ENCODE measurements at regions not wholly inside any gene's neighbourhood (a gene's known extent, or its start where the extent isn't known, plus 50 kb on each side); places are given as distances from the start of the nearest gene placed in this dataset.

DNA sequence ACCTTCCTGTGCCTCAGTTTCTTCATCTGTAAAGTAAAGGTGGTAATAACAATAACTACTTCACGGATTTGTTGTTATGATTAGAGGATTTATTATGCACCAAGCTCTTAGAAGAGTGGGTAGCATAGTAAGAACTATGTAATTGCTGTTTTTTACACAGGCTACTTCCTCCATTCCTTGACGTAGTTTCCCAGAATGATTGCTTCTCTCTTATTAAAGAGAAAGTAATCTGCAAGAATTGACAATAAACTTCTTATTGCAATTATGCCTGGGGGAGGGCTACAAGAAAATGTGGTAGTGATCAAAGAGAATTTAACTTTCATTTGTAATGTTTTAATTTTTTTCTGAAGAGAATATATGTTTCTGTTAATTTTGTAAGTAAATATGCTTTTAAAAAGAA is 238.7 kb downstream of the GASK1B start:
- H3K4me3 ChIP-seq = no peak overlapping the region
- H2AFZ ChIP-seq = no peak overlapping the region
- no TSS peak for BruUV-seq (replicated peaks)
- ChIA-PET CTCF (no interaction called here), POLR2A (ENCODE audit: unreplicated experiment) (no interaction called here)
- H3K27me3 ChIP-seq (ENCODE audit: insufficient read depth, low read depth) = no peaks in the 10 kb centered on the region
- no peak overlapping the region for H3K27ac ChIP-seq
- H3F3A ChIP-seq (ENCODE audit: insufficient read depth, low read depth) = no peaks in the 10 kb centered on the region
- no peaks in the 10 kb centered on the region for H3K9me3 ChIP-seq (ENCODE audit: insufficient read depth, low read depth)
- no peak for DNase-seq
- intact Hi-C loops (cut with micrococcal nuclease; ENCODE audit: unreplicated experiment) = no loop called here
- no peaks in the 10 kb centered on the region for H4K20me1 ChIP-seq (ENCODE audit: insufficient read depth)
- H3K9me2 ChIP-seq (ENCODE audit: insufficient read depth) = no peaks in the 10 kb centered on the region
- H3K79me2 ChIP-seq (ENCODE audit: low read depth) = no peaks in the 10 kb centered on the region
- no peaks in the 10 kb centered on the region for H3K4me1 ChIP-seq (replicated peaks; ENCODE audit: insufficient read depth)
- H3K4me2 ChIP-seq = no peak overlapping the region
- H3K36me3 ChIP-seq (ENCODE audit: low read depth) = no peaks in the 10 kb centered on the region
- TF ChIP-seq, protein P1, sequence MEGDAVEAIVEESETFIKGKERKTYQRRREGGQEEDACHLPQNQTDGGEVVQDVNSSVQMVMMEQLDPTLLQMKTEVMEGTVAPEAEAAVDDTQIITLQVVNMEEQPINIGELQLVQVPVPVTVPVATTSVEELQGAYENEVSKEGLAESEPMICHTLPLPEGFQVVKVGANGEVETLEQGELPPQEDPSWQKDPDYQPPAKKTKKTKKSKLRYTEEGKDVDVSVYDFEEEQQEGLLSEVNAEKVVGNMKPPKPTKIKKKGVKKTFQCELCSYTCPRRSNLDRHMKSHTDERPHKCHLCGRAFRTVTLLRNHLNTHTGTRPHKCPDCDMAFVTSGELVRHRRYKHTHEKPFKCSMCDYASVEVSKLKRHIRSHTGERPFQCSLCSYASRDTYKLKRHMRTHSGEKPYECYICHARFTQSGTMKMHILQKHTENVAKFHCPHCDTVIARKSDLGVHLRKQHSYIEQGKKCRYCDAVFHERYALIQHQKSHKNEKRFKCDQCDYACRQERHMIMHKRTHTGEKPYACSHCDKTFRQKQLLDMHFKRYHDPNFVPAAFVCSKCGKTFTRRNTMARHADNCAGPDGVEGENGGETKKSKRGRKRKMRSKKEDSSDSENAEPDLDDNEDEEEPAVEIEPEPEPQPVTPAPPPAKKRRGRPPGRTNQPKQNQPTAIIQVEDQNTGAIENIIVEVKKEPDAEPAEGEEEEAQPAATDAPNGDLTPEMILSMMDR (conservative IDR thresholded peaks at IDR 0.05) = no peak
- TF ChIP-seq EZH2 (IDR thresholded peaks at IDR 0.05; ENCODE audit: low read depth) = no peak

DNA sequence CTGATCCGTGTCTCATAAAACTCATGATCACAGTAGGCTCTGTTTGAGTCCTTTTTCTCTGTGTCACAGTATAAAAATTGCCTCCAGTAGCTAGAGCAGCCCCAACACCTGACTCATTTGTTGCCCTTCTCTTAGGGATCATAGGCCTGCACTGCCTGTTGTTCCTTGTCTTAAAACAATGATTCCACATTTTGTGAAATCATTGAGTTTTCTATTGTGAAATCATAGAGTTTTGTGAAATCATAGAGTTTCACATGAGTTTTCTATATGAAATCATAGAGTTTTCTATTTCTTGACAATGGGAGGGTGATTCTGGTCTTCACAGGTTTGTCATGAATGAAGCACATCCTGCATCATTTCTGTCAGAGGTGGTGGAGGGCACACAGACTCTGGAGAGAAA is 239.9 kb downstream of the GASK1B start:
- H3K36me3 ChIP-seq (ENCODE audit: low read depth) = no peaks in the 10 kb centered on the region
- DNase-seq = no peak
- TF ChIP-seq EZH2 (IDR thresholded peaks at IDR 0.05; ENCODE audit: low read depth) = no peak
- TF ChIP-seq, protein P1 (conservative IDR thresholded peaks at IDR 0.05) = no peak
- no peaks in the 10 kb centered on the region for H3K9me2 ChIP-seq (ENCODE audit: insufficient read depth)
- no peaks in the 10 kb centered on the region for H3K9me3 ChIP-seq (ENCODE audit: insufficient read depth, low read depth)
- no peaks in the 10 kb centered on the region for H3K27me3 ChIP-seq (ENCODE audit: insufficient read depth, low read depth)
- no peak overlapping the region for H3K4me2 ChIP-seq
- BruUV-seq (replicated peaks) = no TSS peak
- H3K4me3 ChIP-seq = no peak overlapping the region
- CTCF ChIA-PET = no interaction called here
- intact Hi-C loops (cut with micrococcal nuclease; ENCODE audit: unreplicated experiment) = no loop called here
- no peaks in the 10 kb centered on the region for H4K20me1 ChIP-seq (ENCODE audit: insufficient read depth)
- POLR2A ChIA-PET (ENCODE audit: unreplicated experiment) = no interaction called here
- H3K79me2 ChIP-seq (ENCODE audit: low read depth) = no peaks in the 10 kb centered on the region
- H3F3A ChIP-seq (ENCODE audit: insufficient read depth, low read depth) = no peaks in the 10 kb centered on the region
- no peak overlapping the region for H2AFZ ChIP-seq
- H3K27ac ChIP-seq = no peak overlapping the region
- no peaks in the 10 kb centered on the region for H3K4me1 ChIP-seq (replicated peaks; ENCODE audit: insufficient read depth)

DNA sequence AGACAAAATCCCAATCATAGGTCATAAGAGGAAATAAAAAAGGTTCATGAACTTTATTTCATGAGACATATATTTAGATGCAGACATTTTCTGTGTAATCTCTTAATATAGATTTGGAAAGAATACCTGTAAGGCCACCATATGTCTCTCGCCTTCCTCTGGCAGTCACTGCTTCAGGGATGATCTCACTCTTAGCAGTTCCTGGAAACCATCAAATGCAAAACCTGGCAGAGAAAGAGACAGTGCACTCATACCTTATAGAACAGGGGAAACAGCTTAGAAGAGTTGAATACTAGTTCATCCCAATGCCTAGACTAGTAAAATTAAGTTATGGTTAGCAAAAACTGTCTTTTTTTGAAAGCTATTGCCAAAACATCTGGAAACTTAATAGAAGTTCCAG is 243.3 kb downstream of the GASK1B start:
- POLR2A ChIA-PET (ENCODE audit: unreplicated experiment) = no interaction called here
- H3K27me3 ChIP-seq (ENCODE audit: insufficient read depth, low read depth) = no peaks in the 10 kb centered on the region
- no peaks in the 10 kb centered on the region for H3K4me1 ChIP-seq (replicated peaks; ENCODE audit: insufficient read depth)
- no peaks in the 10 kb centered on the region for H4K20me1 ChIP-seq (ENCODE audit: insufficient read depth)
- no peaks in the 10 kb centered on the region for H3F3A ChIP-seq (ENCODE audit: insufficient read depth, low read depth)
- intact Hi-C loops (cut with micrococcal nuclease; ENCODE audit: unreplicated experiment) = no loop called here
- no peaks in the 10 kb centered on the region for H3K36me3 ChIP-seq (ENCODE audit: low read depth)
- H3K79me2 ChIP-seq (ENCODE audit: low read depth) = no peaks in the 10 kb centered on the region
- BruUV-seq (replicated peaks) = no TSS peak
- TF ChIP-seq EZH2 (IDR thresholded peaks at IDR 0.05; ENCODE audit: low read depth) = no peak
- TF ChIP-seq, protein P1 (conservative IDR thresholded peaks at IDR 0.05) = no peak
- H2AFZ ChIP-seq = no peak overlapping the region
- no peak for DNase-seq
- H3K27ac ChIP-seq = no peak overlapping the region
- H3K4me2 ChIP-seq = no peak overlapping the region
- H3K4me3 ChIP-seq = no peak overlapping the region
- H3K9me2 ChIP-seq (ENCODE audit: insufficient read depth) = no peaks in the 10 kb centered on the region
- H3K9me3 ChIP-seq (ENCODE audit: insufficient read depth, low read depth) = no peaks in the 10 kb centered on the region
- CTCF ChIA-PET = no interaction called here

Measured in PC-9 (cell line).